ENCODE measurements at regions not wholly inside any gene's neighbourhood (a gene's known extent, or its start where the extent isn't known, plus 50 kb on each side); places are given as distances from the start of the nearest gene placed in this dataset.

- H3K23me2 ChIP-seq (ENCODE audit: insufficient read length, low read depth, low read length, poor library complexity, severe bottlenecking): no peaks in the 10 kb centered on the region
- Mint-ChIP-seq H3K4me3 (no peak overlapping the region), H3K36me3 (ENCODE audit: insufficient read depth in 1 of 3, low read depth in 3 of 3) (no peaks in the 10 kb centered on the region), H3K27me3 (ENCODE audit: low read depth) (no peaks in the 10 kb centered on the region), H3K9me3 (no peaks in the 10 kb centered on the region), H3K27ac (no peak overlapping the region), H3K4me1 (no peaks in the 10 kb centered on the region)
- no peak overlapping the region for H3K4ac ChIP-seq (ENCODE audit: low read depth, low read length)
- DNase-seq: no peak
- no peak overlapping the region for H2BK20ac ChIP-seq (ENCODE audit: low read depth, low read length, poor library complexity, severe bottlenecking)
- no peak overlapping the region for H3K9ac ChIP-seq (ENCODE audit: extremely low read depth, insufficient read length, low read length)
- no peak overlapping the region for H2BK15ac ChIP-seq (ENCODE audit: low read depth, low read length)
- H3K4me2 ChIP-seq (ENCODE audit: insufficient read depth, insufficient read length, low read length): no peak overlapping the region
- no peak overlapping the region for H4K91ac ChIP-seq (ENCODE audit: insufficient read length, low read depth, low read length)
- TF ChIP-seq, protein P1, sequence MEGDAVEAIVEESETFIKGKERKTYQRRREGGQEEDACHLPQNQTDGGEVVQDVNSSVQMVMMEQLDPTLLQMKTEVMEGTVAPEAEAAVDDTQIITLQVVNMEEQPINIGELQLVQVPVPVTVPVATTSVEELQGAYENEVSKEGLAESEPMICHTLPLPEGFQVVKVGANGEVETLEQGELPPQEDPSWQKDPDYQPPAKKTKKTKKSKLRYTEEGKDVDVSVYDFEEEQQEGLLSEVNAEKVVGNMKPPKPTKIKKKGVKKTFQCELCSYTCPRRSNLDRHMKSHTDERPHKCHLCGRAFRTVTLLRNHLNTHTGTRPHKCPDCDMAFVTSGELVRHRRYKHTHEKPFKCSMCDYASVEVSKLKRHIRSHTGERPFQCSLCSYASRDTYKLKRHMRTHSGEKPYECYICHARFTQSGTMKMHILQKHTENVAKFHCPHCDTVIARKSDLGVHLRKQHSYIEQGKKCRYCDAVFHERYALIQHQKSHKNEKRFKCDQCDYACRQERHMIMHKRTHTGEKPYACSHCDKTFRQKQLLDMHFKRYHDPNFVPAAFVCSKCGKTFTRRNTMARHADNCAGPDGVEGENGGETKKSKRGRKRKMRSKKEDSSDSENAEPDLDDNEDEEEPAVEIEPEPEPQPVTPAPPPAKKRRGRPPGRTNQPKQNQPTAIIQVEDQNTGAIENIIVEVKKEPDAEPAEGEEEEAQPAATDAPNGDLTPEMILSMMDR (conservative IDR thresholded peaks at IDR 0.05): no peak
- no peak overlapping the region for H4K8ac ChIP-seq (replicated peaks; ENCODE audit: insufficient read length, low read depth, low read length)
- H2AFZ ChIP-seq (ENCODE audit: low read length): no peak overlapping the region
- no peaks in the 10 kb centered on the region for H3K4me1 ChIP-seq (ENCODE audit: insufficient read depth, low read length)
- no peaks in the 10 kb centered on the region for H3K9me3 ChIP-seq (ENCODE audit: control insufficient read depth, low read depth, low read length)
- H3K27me3 ChIP-seq (ENCODE audit: insufficient read depth, low read length): no peaks in the 10 kb centered on the region
- H3K79me2 ChIP-seq (ENCODE audit: insufficient read depth, low read length): no peaks in the 10 kb centered on the region
- H3K79me1 ChIP-seq (ENCODE audit: insufficient read depth, low read depth, low read length, poor library complexity, severe bottlenecking): no peaks in the 10 kb centered on the region
- no peak overlapping the region for H3K14ac ChIP-seq (ENCODE audit: insufficient read depth, low read length)
- no peaks in the 10 kb centered on the region for H4K20me1 ChIP-seq (ENCODE audit: control insufficient read depth, insufficient read depth, insufficient read length)
- no peak overlapping the region for H2AK5ac ChIP-seq (ENCODE audit: insufficient read length, low read length)
- no peak overlapping the region for H3K18ac ChIP-seq (ENCODE audit: insufficient read length, low read depth, low read length)
- no peak overlapping the region for H4K5ac ChIP-seq (ENCODE audit: insufficient read length, low read depth, low read length)
- no CpG with 5 or more reads among the region's 3 CpGs for WGBS (ENCODE audit: extremely low coverage, insufficient read length, low lambda C conversion rate)
- H3K27ac ChIP-seq (ENCODE audit: insufficient read length, low read depth, low read length): no peak overlapping the region
- no peak overlapping the region for H2BK120ac ChIP-seq (ENCODE audit: low read depth, low read length, poor library complexity, severe bottlenecking)
- no peak overlapping the region for H2BK5ac ChIP-seq (ENCODE audit: insufficient read length, low read length)
- H2BK12ac ChIP-seq (ENCODE audit: insufficient read length, low read depth, low read length): no peak overlapping the region
- H3K23ac ChIP-seq (ENCODE audit: insufficient read length, low read depth, low read length): no peak overlapping the region
- H3T11ph ChIP-seq (ENCODE audit: low read length): no peak overlapping the region
- no peak overlapping the region for H3K56ac ChIP-seq (ENCODE audit: insufficient read length, low read depth, low read length)
Observed at GRCh38 chr7:112962815-112963214, 123.8 kb downstream of the GPR85 start.
